GM12872 (cell line): ENCODE measurements at regions not wholly inside any gene's neighbourhood (a gene's known extent, or its start where the extent isn't known, plus 50 kb on each side); places are given as distances from the start of the nearest gene placed in this dataset.

Experiments used
- TF ChIP-seq, protein P1 (sequence below): IDR thresholded peaks from 3 replicates; pipeline ENCODE4 v1.5.1; 2011; ENCODE audit warnings: low read depth, mild to moderate bottlenecking, low read length, moderate library complexity; ENCODE audit not compliant: insufficient read depth

DNA sequence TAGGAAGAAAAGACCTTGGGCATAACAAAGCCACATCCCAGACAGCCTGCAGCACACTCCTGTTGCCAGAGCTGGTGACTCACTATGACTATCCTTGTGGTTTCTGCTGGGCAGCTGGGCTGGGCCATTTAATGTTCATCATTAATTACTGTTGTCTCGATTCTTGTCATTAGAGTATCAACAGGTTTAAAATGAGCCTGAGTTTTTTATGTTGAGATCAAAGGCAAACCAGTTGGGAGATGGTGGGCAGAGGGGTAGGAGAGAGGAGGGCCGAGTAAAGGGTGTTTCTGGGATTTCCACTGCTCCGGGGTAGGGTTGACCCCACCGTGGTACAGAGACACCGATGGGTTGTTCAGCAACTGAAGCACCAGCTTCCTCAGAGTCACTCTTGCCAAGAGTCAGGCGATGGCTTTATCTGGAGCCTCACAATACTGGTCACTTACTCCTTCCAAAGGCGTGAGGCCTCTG lies 128.7 kb upstream of the LYZL1 start:
- TF ChIP-seq, protein P1, sequence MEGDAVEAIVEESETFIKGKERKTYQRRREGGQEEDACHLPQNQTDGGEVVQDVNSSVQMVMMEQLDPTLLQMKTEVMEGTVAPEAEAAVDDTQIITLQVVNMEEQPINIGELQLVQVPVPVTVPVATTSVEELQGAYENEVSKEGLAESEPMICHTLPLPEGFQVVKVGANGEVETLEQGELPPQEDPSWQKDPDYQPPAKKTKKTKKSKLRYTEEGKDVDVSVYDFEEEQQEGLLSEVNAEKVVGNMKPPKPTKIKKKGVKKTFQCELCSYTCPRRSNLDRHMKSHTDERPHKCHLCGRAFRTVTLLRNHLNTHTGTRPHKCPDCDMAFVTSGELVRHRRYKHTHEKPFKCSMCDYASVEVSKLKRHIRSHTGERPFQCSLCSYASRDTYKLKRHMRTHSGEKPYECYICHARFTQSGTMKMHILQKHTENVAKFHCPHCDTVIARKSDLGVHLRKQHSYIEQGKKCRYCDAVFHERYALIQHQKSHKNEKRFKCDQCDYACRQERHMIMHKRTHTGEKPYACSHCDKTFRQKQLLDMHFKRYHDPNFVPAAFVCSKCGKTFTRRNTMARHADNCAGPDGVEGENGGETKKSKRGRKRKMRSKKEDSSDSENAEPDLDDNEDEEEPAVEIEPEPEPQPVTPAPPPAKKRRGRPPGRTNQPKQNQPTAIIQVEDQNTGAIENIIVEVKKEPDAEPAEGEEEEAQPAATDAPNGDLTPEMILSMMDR: no peak

DNA sequence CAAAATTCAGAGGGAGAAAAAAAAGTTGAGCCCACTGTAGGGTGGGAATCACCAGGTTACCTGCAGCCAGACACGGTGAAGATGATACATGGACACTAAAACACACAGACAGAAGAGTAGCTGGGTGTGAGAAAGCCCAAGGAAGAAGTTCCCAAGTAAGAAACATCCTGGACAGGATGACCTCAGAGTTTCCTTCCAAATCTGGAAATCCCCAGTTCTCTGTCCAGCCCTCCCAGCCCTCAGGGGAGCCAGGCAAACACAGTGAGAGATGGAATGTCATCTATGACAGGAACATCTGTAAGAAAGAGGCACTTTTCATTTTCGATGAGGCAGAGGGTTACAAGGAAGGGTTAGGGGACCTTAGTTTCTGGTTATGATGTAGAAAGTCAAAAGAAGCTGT lies 125.1 kb upstream of the LYZL1 start:
- TF ChIP-seq, protein P1: no peak

DNA sequence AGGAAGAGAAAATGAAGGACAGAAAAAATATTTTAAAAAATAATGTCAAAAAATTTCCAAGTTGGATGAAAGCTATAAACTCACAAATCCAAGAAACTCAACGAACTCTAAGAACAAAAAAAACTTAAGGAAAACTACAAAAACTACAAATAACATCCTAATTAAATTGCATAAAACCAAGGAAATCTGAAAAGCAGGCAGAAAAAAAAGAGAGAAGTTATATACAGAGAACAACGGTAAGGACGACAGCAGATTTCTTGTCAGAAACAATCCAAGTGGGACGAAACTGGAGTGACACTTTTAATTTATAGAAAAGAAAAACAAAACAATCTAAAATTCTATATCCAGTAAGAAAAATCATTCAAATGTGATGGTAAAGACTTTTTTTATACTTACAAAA lies 122.2 kb upstream of the LYZL1 start:
- TF ChIP-seq, protein P1: no peak

DNA sequence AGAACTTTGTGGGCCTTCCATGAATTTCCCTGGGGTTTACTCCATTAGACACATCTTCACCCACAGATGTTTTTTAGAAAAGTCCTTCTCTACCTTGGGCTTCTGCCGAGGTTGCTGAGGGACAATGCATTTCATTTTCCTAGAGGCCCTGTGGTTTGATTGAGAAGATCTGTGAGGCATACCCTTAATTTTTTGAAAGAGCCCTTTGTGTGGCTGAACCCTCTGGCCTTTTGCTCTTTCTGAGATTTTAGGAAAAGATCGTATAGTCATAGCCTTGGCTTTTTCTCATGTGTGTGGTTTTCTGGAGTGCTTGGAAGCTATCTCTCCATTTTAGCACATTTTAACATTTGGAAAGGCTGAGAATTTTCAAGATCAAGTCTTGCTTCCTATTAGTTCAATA lies 119.8 kb upstream of the LYZL1 start:
- TF ChIP-seq, protein P1: no peak

DNA sequence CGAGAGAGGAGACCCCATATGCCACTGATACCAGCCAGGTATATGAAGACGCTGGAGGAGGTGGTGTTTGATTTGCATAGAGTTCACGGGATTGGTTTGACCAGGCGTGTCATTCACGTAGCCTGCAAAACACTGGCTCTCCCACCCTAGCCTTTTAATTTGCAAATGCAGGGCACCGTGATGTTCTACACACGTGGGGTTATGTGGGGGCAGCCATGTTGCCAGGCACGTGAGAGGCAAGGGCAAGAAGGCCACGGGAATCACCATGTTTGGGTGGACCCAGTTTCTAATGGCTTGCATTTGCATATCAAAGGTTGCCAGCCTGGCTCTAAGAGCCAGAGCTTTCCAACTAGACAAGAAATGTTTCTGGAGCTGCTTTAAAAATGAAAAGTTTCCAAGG lies 117.2 kb upstream of the LYZL1 start:
- TF ChIP-seq, protein P1: no peak

DNA sequence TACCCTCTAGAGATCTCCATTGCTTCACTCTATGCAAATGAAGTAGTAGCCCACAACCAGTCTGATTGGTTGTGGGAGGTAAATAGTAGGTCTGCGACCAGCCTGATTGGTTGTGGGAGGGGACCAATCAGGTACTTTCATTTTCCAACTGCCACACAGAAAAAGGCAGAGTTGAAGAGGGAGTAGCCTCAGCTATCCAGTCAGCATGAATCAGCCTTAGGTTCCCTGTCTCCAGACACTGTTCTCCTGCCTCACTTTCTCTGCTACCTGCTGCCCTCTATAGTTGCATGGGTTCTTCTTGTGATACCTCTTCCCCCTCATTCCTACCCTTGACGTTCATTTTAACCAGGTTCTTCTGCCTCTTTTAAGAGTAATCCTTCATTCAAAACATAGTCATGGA lies 114.5 kb upstream of the LYZL1 start:
- TF ChIP-seq, protein P1: no peak

DNA sequence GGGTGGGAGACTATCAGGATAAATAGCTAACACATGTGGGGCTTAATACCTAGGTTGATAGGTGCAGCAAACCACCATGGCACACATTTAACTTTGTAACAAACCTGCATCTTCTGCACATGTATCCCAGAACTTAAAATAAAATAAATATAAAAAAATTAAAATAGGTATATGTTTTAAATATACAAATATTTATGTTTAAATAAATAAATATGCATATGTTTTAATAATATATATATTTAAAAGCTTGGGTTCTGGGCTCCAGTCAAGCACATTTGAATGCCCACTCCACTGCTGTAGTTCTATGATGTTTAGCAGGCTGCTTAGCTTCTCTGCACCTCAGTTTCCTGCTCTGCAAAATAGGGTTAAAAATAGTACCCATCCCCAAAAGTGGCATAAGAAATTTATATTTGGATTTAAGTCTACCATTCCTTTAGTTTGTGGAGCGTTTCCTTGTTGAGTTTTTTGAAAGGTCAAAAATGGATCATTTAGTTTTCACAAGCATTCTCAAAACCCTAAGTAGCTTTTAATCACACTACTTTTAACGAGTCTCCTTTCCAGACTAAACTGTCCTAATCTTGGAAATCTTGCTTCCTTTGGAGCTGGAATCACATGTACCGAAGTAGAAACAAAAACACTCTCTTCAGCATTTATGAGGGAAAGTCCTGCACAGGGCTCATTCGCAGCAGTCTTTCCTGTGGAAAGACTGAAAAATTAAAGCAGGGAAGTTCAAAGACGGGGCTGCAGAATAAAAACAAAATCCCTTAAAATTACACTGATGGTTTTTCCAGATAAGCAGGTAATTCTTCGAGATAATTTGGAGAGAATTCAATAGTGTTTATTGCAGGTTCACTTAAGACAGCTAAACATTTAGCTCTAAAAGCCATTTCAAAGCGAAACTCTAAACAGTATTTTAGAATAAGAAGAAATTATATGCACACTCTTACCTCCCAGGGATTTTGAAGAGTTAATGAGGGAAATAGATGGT lies 111.7 kb upstream of the LYZL1 start:
- TF ChIP-seq, protein P1: no peak
